ENCODE measurements at regions not wholly inside any gene's neighbourhood (a gene's known extent, or its start where the extent isn't known, plus 50 kb on each side); places are given as distances from the start of the nearest gene placed in this dataset.

- TF ChIP-seq CTCF (IDR thresholded peaks at IDR 0.05; ENCODE audit: poor library complexity, severe bottlenecking), result no peak
- no peak for TF ChIP-seq POLR2AphosphoS5 (IDR thresholded peaks at IDR 0.05)
- TF ChIP-seq RAD21 (conservative IDR thresholded peaks at IDR 0.05), result no peak
- no peak for TF ChIP-seq EP300 (conservative IDR thresholded peaks at IDR 0.05; ENCODE audit: poor library complexity, severe bottlenecking)
Measured at GRCh38 chr3:189516039-189516438, 115.2 kb upstream of the TP63 start.
